Epithelial cell of esophagus (primary cell): ENCODE measurements at regions not wholly inside any gene's neighbourhood (a gene's known extent, or its start where the extent isn't known, plus 50 kb on each side); places are given as distances from the start of the nearest gene placed in this dataset.

Experiments used
- DNase-seq: peaks from one replicate; pipeline ENCODE4 v3.0.0; 2010; ENCODE audit warnings: low read depth
- H3K4me3 ChIP-seq: 2 replicates; pipeline ENCODE4 v1.5.1; 2011; ENCODE audit warnings: mild to moderate bottlenecking, low read length, control low read depth
- CTCF ChIP-seq: IDR thresholded peaks from 2 replicates; pipeline ENCODE4 v1.5.1; 2011; ENCODE audit warnings: low read depth, mild to moderate bottlenecking, low read length, control low read depth, inconsistent platforms; ENCODE audit not compliant: insufficient read depth; ENCODE audit errors: missing control alignments

GRCh38 chr5:77948476-77948875 is 172.3 kb upstream of the TBCA start:
- TF ChIP-seq CTCF = no peak
- H3K4me3 ChIP-seq = no peak overlapping the region
- no peak for DNase-seq

GRCh38 chr5:77947041-77947428 is 170.9 kb upstream of the TBCA start:
- no peak overlapping the region for H3K4me3 ChIP-seq
- no peak for DNase-seq
- TF ChIP-seq CTCF = no peak

GRCh38 chr5:77946381-77947040 is 170.4 kb upstream of the TBCA start:
- H3K4me3 ChIP-seq = no peak overlapping the region
- no peak for DNase-seq
- no peak for TF ChIP-seq CTCF

- DNase-seq = no peak
- H3K4me3 ChIP-seq = no peak overlapping the region
- no peak for TF ChIP-seq CTCF
Observed at GRCh38 chr5:77945874-77946273, 169.7 kb upstream of the TBCA start.

- DNase-seq = no peak
- H3K4me3 ChIP-seq = no peak overlapping the region
- TF ChIP-seq CTCF = no peak
Observed at GRCh38 chr5:77944757-77945340, 168.7 kb upstream of the TBCA start.

GRCh38 chr5:77943851-77944250 is 167.7 kb upstream of the TBCA start:
- H3K4me3 ChIP-seq = no peak overlapping the region
- no peak for DNase-seq
- no peak for TF ChIP-seq CTCF
